NCI-H69 (cell line): ENCODE measurements at regions not wholly inside any gene's neighbourhood (a gene's known extent, or its start where the extent isn't known, plus 50 kb on each side); places are given as distances from the start of the nearest gene placed in this dataset.
A peak's percentile ranks its signal among the peaks of the same experiment; 100 is the strongest.

Experiments
- DNase-seq: peaks from one replicate; lab custom pipeline; 2025; lab: John Stamatoyannopoulos, UW

- DNase-seq: no peak
These were observed 413.9 kb downstream of the SLITRK5 start for GRCh38 chr13:88085036-88085435.

GRCh38 chr13:88086577-88086976 lies 415.4 kb downstream of the SLITRK5 start:
- no peak for DNase-seq

- no peak for DNase-seq
These were observed 426.4 kb downstream of the SLITRK5 start for GRCh38 chr13:88097541-88097940.

- DNase-seq: no peak
These were observed 432.7 kb downstream of the SLITRK5 start for GRCh38 chr13:88103824-88104223.

- no peak for DNase-seq
These were observed 433.4 kb downstream of the SLITRK5 start for GRCh38 chr13:88104576-88104975.

- no peak for DNase-seq
These were observed 436.4 kb downstream of the SLITRK5 start for GRCh38 chr13:88107570-88107969.

GRCh38 chr13:88112526-88112925 lies 441.4 kb downstream of the SLITRK5 start:
- DNase-seq: no peak

- DNase-seq: no peak
These were observed 444.8 kb downstream of the SLITRK5 start for GRCh38 chr13:88115976-88116375.

GRCh38 chr13:88118952-88119351 lies 447.8 kb downstream of the SLITRK5 start:
- DNase-seq: no peak

GRCh38 chr13:88124142-88124541 lies 453.0 kb downstream of the SLITRK5 start:
- DNase-seq: no peak

GRCh38 chr13:88125055-88125454 lies 453.9 kb downstream of the SLITRK5 start:
- no peak for DNase-seq

GRCh38 chr13:88136098-88136790 lies 465.1 kb downstream of the SLITRK5 start:
- DNase-seq: no peak

- DNase-seq: peak; percentile 54
These were observed 471.5 kb downstream of the SLITRK5 start for GRCh38 chr13:88142653-88143052.

- no peak for DNase-seq
These were observed 473.4 kb downstream of the SLITRK5 start for GRCh38 chr13:88144580-88144979.

GRCh38 chr13:88153353-88153752 lies 482.2 kb downstream of the SLITRK5 start:
- DNase-seq: no peak

GRCh38 chr13:88154001-88154400 lies 482.8 kb downstream of the SLITRK5 start:
- DNase-seq: no peak

GRCh38 chr13:88162076-88162702 lies 491.0 kb downstream of the SLITRK5 start:
- DNase-seq: peak; percentile 61

- no peak for DNase-seq
These were observed 505.1 kb downstream of the SLITRK5 start for GRCh38 chr13:88176231-88176630.

- no peak for DNase-seq
These were observed 512.3 kb downstream of the SLITRK5 start for GRCh38 chr13:88183440-88183839.

GRCh38 chr13:88188986-88189385 lies 517.8 kb downstream of the SLITRK5 start:
- no peak for DNase-seq

- no peak for DNase-seq
These were observed 518.6 kb downstream of the SLITRK5 start for GRCh38 chr13:88189728-88190127.

- DNase-seq: peak; percentile 38
These were observed 524.9 kb downstream of the SLITRK5 start for GRCh38 chr13:88196106-88196505.

- DNase-seq: no peak
These were observed 546.2 kb downstream of the SLITRK5 start for GRCh38 chr13:88217372-88217771.

- DNase-seq: no peak
These were observed 546.7 kb downstream of the SLITRK5 start for GRCh38 chr13:88217883-88218282.
